HG02938 (cell line): ENCODE measurements at regions not wholly inside any gene's neighbourhood (a gene's known extent, or its start where the extent isn't known, plus 50 kb on each side); places are given as distances from the start of the nearest gene placed in this dataset.

Experiments
- ATAC-seq: cut with Tn5 transposase; IDR thresholded peaks from one replicate; pipeline ENCODE4 v1.9.1; 2021; ENCODE audit warnings: mild to moderate bottlenecking, moderate library complexity; ENCODE audit not compliant: unreplicated experiment

GRCh38 chr12:41936333-41936732, 208.3 kb downstream of the GXYLT1 start:
- no peak for ATAC-seq

GRCh38 chr12:41935911-41936310, 208.8 kb downstream of the GXYLT1 start:
- no peak for ATAC-seq

GRCh38 chr12:41932470-41932991, 212.1 kb downstream of the GXYLT1 start:
- ATAC-seq = no peak

- no peak for ATAC-seq
These were observed 213.7 kb downstream of the GXYLT1 start for GRCh38 chr12:41930866-41931437.

- ATAC-seq = no peak
These were observed 220.6 kb downstream of the GXYLT1 start for GRCh38 chr12:41924111-41924510.

GRCh38 chr12:41923351-41923750, 221.3 kb downstream of the GXYLT1 start:
- ATAC-seq = no peak

GRCh38 chr12:41920355-41920754, 224.3 kb downstream of the GXYLT1 start:
- no peak for ATAC-seq

- ATAC-seq = no peak
These were observed 225.0 kb downstream of the GXYLT1 start for GRCh38 chr12:41919526-41920261.

GRCh38 chr12:41919048-41919447, 225.6 kb downstream of the GXYLT1 start:
- ATAC-seq = no peak

- no peak for ATAC-seq
These were observed 226.7 kb downstream of the GXYLT1 start for GRCh38 chr12:41917938-41918341.

- no peak for ATAC-seq
These were observed 227.5 kb downstream of the GXYLT1 start for GRCh38 chr12:41917181-41917580.

GRCh38 chr12:41910578-41911320, 233.9 kb downstream of the GXYLT1 start:
- ATAC-seq = no peak

- ATAC-seq = no peak
These were observed 236.5 kb downstream of the GXYLT1 start for GRCh38 chr12:41908206-41908605.

GRCh38 chr12:41907550-41907949, 237.1 kb downstream of the GXYLT1 start:
- ATAC-seq = no peak

GRCh38 chr12:41907021-41907420, 237.7 kb downstream of the GXYLT1 start:
- no peak for ATAC-seq

- no peak for ATAC-seq
These were observed 238.8 kb downstream of the GXYLT1 start for GRCh38 chr12:41905759-41906297.

GRCh38 chr12:41905073-41905758, 239.5 kb downstream of the GXYLT1 start:
- ATAC-seq = no peak

GRCh38 chr12:41904041-41904440, 240.6 kb downstream of the GXYLT1 start:
- ATAC-seq = no peak

- no peak for ATAC-seq
These were observed 241.5 kb downstream of the GXYLT1 start for GRCh38 chr12:41903014-41903708.

- ATAC-seq = no peak
These were observed 245.1 kb downstream of the GXYLT1 start for GRCh38 chr12:41899577-41899976.
